Fibroblast of lung (primary cell): ENCODE measurements at regions not wholly inside any gene's neighbourhood (a gene's known extent, or its start where the extent isn't known, plus 50 kb on each side); places are given as distances from the start of the nearest gene placed in this dataset.

ENCODE experiments used
- DNase-seq, 2 donors: peaks; one replicate each; pipeline versions ENCODE4 v3.0.0 to v3.0.0-alpha.2; 2010; ENCODE audit warnings: low read depth in 2 of 2
- H2AFZ ChIP-seq: 2 replicates; pipeline ENCODE4 v1.5.1; 2012; ENCODE audit warnings: low read length, control low read depth, inconsistent platforms
- H3K27ac ChIP-seq: 2 replicates; pipeline ENCODE4 v1.5.1; 2011; ENCODE audit warnings: low read length, control low read depth; ENCODE audit not compliant: insufficient read depth
- H3K27me3 ChIP-seq: 2 replicates; pipeline ENCODE4 v1.5.1; 2011; ENCODE audit warnings: mild to moderate bottlenecking, low read length; ENCODE audit not compliant: control insufficient read depth, insufficient read depth
- H3K36me3 ChIP-seq: 2 replicates; pipeline ENCODE4 v1.5.1; 2011; ENCODE audit warnings: low read length; ENCODE audit not compliant: control insufficient read depth, insufficient read depth
- H3K4me1 ChIP-seq: 2 replicates; pipeline ENCODE4 v1.5.1; 2011; ENCODE audit warnings: low read length; ENCODE audit not compliant: control insufficient read depth, insufficient read depth; ENCODE audit errors: extremely low read depth
- H3K4me2 ChIP-seq: 2 replicates; pipeline ENCODE4 v1.5.1; 2011; ENCODE audit warnings: low read length, control low read depth; ENCODE audit not compliant: insufficient read depth; ENCODE audit errors: extremely low read depth
- H3K4me3 ChIP-seq, 4 experiments: fragments of 200-600 bp in 1 of 4; sonication (generic) in 1 of 4; replicated peaks in 1 of 4; 2 replicates each; pipeline ENCODE4 v1.5.1; 2011 to 2016; ENCODE audit warnings: low read length in 4 of 4, low read depth in 3 of 4, mild to moderate bottlenecking in 3 of 4, control low read depth in 2 of 4, inconsistent platforms in 1 of 4, mixed read lengths in 1 of 4; ENCODE audit not compliant: insufficient read depth in 1 of 4; ENCODE audit errors: control extremely low read depth in 1 of 4
- H3K79me2 ChIP-seq: 2 replicates; pipeline ENCODE4 v1.5.1; 2012; ENCODE audit warnings: mild to moderate bottlenecking, low read length, inconsistent platforms; ENCODE audit not compliant: control insufficient read depth, insufficient read depth
- H3K9ac ChIP-seq: 2 replicates; pipeline ENCODE4 v1.5.1; 2011; ENCODE audit warnings: mild to moderate bottlenecking, low read length, control low read depth; ENCODE audit not compliant: insufficient read depth
- H3K9me3 ChIP-seq: 2 replicates; pipeline ENCODE4 v1.5.1; 2012; ENCODE audit warnings: low read depth, low read length; ENCODE audit not compliant: control insufficient read depth, insufficient read depth
- H4K20me1 ChIP-seq: 2 replicates; pipeline ENCODE4 v1.5.1; 2011; ENCODE audit warnings: low read length; ENCODE audit not compliant: control insufficient read depth, insufficient read depth; ENCODE audit errors: extremely low read depth
- EZH2 ChIP-seq: IDR thresholded peaks from 2 replicates; pipeline ENCODE4 v1.5.1; 2012; ENCODE audit warnings: low read length, control low read depth, mild to moderate bottlenecking; ENCODE audit errors: missing control alignments
- TF ChIP-seq, protein P1 (sequence below), 2 donors: IDR thresholded peaks in 1 of 2; conservative IDR thresholded peaks in 1 of 2; 1 replicate in 1 of 2; 2 replicates in 1 of 2; pipeline ENCODE4 v1.5.1; 2011 to 2012; ENCODE audit warnings: low read length in 2 of 2, control low read depth in 1 of 2, inconsistent platforms in 1 of 2, low read depth in 1 of 2, mild to moderate bottlenecking in 1 of 2

DNA sequence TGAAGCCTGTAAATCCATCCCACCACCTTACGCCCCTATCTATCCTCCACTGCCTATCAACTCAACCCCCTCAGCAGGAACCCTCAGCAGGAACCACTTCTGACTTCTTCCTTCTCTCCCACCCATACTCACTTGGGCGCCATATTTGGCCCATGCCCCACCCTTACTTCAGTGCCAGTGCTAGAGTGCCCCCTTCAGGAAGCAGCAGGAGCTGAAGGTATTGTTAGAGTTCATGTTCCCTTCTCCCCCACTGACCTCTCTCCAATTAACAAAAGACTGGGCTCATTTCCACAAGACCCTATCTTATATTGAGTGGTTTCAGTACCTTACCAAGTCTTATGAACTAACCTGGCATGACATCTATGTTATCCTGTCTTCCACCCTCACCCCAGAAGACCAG is 363.1 kb upstream of the SLIT2 start:
- Histone ChIP-seq H3K9ac (no peak overlapping the region), H3K27ac (no peak overlapping the region), H3K4me3 (no peak overlapping the region), H2AFZ (no peak overlapping the region), H3K27me3 (no peaks in the 10 kb centered on the region), H3K36me3 (no peaks in the 10 kb centered on the region), H3K4me1 (peaks cover under 1% of the 10 kb centered on the region), H3K79me2 (no peaks in the 10 kb centered on the region), H3K9me3 (no peaks in the 10 kb centered on the region), H4K20me1 (no peaks in the 10 kb centered on the region), H3K4me2 (no peak overlapping the region)
- DNase-seq = no peak
- TF ChIP-seq EZH2 = no peak
- TF ChIP-seq, protein P1, sequence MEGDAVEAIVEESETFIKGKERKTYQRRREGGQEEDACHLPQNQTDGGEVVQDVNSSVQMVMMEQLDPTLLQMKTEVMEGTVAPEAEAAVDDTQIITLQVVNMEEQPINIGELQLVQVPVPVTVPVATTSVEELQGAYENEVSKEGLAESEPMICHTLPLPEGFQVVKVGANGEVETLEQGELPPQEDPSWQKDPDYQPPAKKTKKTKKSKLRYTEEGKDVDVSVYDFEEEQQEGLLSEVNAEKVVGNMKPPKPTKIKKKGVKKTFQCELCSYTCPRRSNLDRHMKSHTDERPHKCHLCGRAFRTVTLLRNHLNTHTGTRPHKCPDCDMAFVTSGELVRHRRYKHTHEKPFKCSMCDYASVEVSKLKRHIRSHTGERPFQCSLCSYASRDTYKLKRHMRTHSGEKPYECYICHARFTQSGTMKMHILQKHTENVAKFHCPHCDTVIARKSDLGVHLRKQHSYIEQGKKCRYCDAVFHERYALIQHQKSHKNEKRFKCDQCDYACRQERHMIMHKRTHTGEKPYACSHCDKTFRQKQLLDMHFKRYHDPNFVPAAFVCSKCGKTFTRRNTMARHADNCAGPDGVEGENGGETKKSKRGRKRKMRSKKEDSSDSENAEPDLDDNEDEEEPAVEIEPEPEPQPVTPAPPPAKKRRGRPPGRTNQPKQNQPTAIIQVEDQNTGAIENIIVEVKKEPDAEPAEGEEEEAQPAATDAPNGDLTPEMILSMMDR (conservative IDR thresholded peaks at IDR 0.05 in 1 of 2, IDR thresholded peaks at IDR 0.05 in 1 of 2; ENCODE audit: low read depth in 1 of 2, low read length in 2 of 2) = no peak

DNA sequence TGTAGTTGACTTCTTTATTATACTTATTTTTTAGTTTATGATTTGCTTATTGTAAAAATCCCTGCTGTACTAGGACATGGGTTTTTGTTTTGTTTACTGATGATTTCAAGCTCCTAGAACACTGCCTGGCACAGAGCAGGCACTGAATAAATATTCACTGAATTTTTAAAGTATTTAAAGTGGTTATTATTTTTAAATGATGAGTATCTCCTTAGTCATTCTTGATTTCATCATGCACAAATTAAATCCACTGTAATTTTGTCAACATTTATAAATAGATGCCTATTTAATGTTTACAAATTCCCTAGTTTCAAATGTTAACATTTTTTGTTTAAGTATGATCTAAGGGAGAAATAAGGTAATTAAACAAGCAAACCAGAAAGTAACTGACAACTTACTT is 367.9 kb upstream of the SLIT2 start:
- H2AFZ ChIP-seq = no peak overlapping the region
- H3K4me2 ChIP-seq = no peak overlapping the region
- H3K9ac ChIP-seq = no peak overlapping the region
- DNase-seq = peak; percentile 1 to 70
- H4K20me1 ChIP-seq = no peaks in the 10 kb centered on the region
- no peaks in the 10 kb centered on the region for H3K9me3 ChIP-seq
- H3K79me2 ChIP-seq = no peaks in the 10 kb centered on the region
- H3K27ac ChIP-seq = no peak overlapping the region
- no peak overlapping the region for H3K4me3 ChIP-seq
- no peaks in the 10 kb centered on the region for H3K36me3 ChIP-seq
- no peaks in the 10 kb centered on the region for H3K27me3 ChIP-seq
- TF ChIP-seq, protein P1 (conservative IDR thresholded peaks at IDR 0.05 in 1 of 2, IDR thresholded peaks at IDR 0.05 in 1 of 2; ENCODE audit: low read depth in 1 of 2, low read length in 2 of 2) = no peak
- TF ChIP-seq EZH2 = no peak
- peaks cover 2% of the 10 kb centered on the region for H3K4me1 ChIP-seq

DNA sequence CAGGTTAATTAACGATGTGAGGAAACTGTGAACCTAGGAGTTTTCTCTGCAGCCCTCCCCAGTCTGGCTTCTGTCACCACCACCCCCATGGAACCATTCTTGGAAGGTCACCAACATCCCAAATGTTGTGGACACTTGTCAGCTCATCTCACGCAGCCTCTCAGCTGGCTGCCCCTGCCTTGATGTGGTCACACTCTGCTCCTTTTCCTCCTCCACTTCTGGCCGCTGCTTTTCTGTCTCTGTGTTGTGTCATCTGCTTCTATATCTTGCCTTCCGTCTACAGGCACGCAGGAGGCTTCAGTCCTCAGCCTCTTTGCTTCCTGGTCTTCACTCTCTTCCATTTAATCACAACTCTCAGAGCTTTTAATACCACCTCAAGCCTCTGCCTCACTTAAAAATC is 371.5 kb upstream of the SLIT2 start:
- Histone ChIP-seq H3K9me3 (no peaks in the 10 kb centered on the region), H3K4me1 (peaks cover 2% of the 10 kb centered on the region), H2AFZ (peak overlapping the region; percentile 51), H3K27ac (no peak overlapping the region), H3K27me3 (no peaks in the 10 kb centered on the region), H3K79me2 (no peaks in the 10 kb centered on the region), H3K36me3 (no peaks in the 10 kb centered on the region), H4K20me1 (no peaks in the 10 kb centered on the region), H3K9ac (no peak overlapping the region), H3K4me3 (no peak overlapping the region), H3K4me2 (no peak overlapping the region)
- DNase-seq = peak in 1 of 2 donors; percentile 3
- no peak for TF ChIP-seq EZH2
- TF ChIP-seq, protein P1 (conservative IDR thresholded peaks at IDR 0.05 in 1 of 2, IDR thresholded peaks at IDR 0.05 in 1 of 2; ENCODE audit: low read depth in 1 of 2, low read length in 2 of 2) = no peak
